GM12878 (cell line): ENCODE measurements at regions not wholly inside any gene's neighbourhood (a gene's known extent, or its start where the extent isn't known, plus 50 kb on each side); places are given as distances from the start of the nearest gene placed in this dataset.

Experiments used
- ATAC-seq: fragments of 200-7000 bp; cut with Tn5 transposase; 3 replicates; pipeline ENCODE4 v1.9.1; 2020; ENCODE audit warnings: mild to moderate bottlenecking, moderate library complexity
- BruUV-seq: library from RNA; stranded (reverse); fragments of 400-500 nt; replicated peaks from 2 replicates; lab custom pipeline; 2021; lab: Mats Ljungman, UMichigan
- CTCF ChIA-PET: fragments of 300-600 bp; sonication (Branson Sonifier 250); formaldehyde crosslinking; extraction: SDS; loops from one replicate; lab custom pipeline; 2021; ENCODE audit warnings: inconsistent platforms; lab: Yijun Ruan, JAX
- POLR2A ChIA-PET: fragments of 350-600 bp; formaldehyde crosslinking; extraction: SDS; loops from one replicate; lab custom pipeline; 2021; ENCODE audit warnings: inconsistent platforms; lab: Charles Lee
- RAD21 ChIA-PET: fragments of 300-600 bp; sonication (Branson Sonifier 250); formaldehyde crosslinking; loops from one replicate; lab custom pipeline; 2023; ENCODE audit warnings: antibody characterized with exemption; ENCODE audit not compliant: unreplicated experiment; lab: Charles Lee
- SMC1A ChIA-PET: fragments of 300-600 bp; sonication (Branson Sonifier 250); formaldehyde crosslinking; loops from one replicate; lab custom pipeline; 2023; ENCODE audit not compliant: unreplicated experiment, uncharacterized antibody; lab: Charles Lee
- DNase-seq: peaks from one replicate; pipeline ENCODE4 v3.0.0-alpha.2; 2011; ENCODE audit warnings: low read depth, low spot score
- FAIRE-seq: peaks from 3 replicates; lab custom pipeline; 2011; peaks lifted over from hg19 to GRCh38; lab: Jason Lieb, UNC
- H2AFZ ChIP-seq: 2 replicates; pipeline ENCODE4 v1.6.0; 2011; ENCODE audit warnings: low read depth, low read length, control low read depth; ENCODE audit not compliant: control insufficient read depth
- H3K27ac ChIP-seq: 2 replicates; pipeline ENCODE4 v1.5.1; 2011; ENCODE audit warnings: control low read depth; ENCODE audit not compliant: control insufficient read depth, insufficient read depth
- H3K27me3 ChIP-seq, 2 experiments: replicated peaks in 1 of 2; 2 replicates each; pipeline versions ENCODE4 v1.6.0 to v1.6.1; 2011; ENCODE audit warnings: low read length in 1 of 2; ENCODE audit not compliant: control insufficient read depth in 2 of 2, insufficient read depth in 2 of 2
- H3K36me3 ChIP-seq, 2 experiments: 2 replicates each; pipeline ENCODE4 v1.5.1; 2011; ENCODE audit warnings: low read length in 1 of 2; ENCODE audit not compliant: control insufficient read depth in 2 of 2, insufficient read depth in 2 of 2
- H3K4me1 ChIP-seq: 2 replicates; pipeline ENCODE4 v1.6.1; 2011; ENCODE audit warnings: mild to moderate bottlenecking, low read length, moderate library complexity, mixed read lengths; ENCODE audit not compliant: control insufficient read depth, insufficient read depth
- H3K4me2 ChIP-seq: 2 replicates; pipeline ENCODE4 v1.6.0; 2011; ENCODE audit warnings: control low read depth; ENCODE audit not compliant: control insufficient read depth, insufficient read depth
- H3K4me3 ChIP-seq: fragments of 200-600 bp; sonication (generic); 2 replicates; pipeline ENCODE4 v1.5.1; 2016
- H3K79me2 ChIP-seq: 2 replicates; pipeline ENCODE4 v1.6.0; 2011; ENCODE audit warnings: low read length; ENCODE audit not compliant: control insufficient read depth, insufficient read depth
- H3K9ac ChIP-seq: 2 replicates; pipeline ENCODE4 v1.8.0; 2011; ENCODE audit warnings: low read length, control low read depth, mixed read lengths; ENCODE audit not compliant: control insufficient read depth, insufficient read depth
- H3K9me3 ChIP-seq: replicated peaks from 3 replicates; pipeline ENCODE4 v1.5.1; 2011; ENCODE audit warnings: mild to moderate bottlenecking, low read length; ENCODE audit not compliant: control insufficient read depth, insufficient read depth
- H4K20me1 ChIP-seq: 2 replicates; pipeline ENCODE4 v1.6.0; 2011; ENCODE audit not compliant: control insufficient read depth, insufficient read depth
- E4F1 ChIP-seq: fragments of 450-650 bp; IDR thresholded peaks from 2 replicates; pipeline ENCODE4 v1.6.1; 2018; ENCODE audit warnings: borderline replicate concordance, mild to moderate bottlenecking; ENCODE audit not compliant: partially characterized antibody
- FOXM1 ChIP-seq: IDR thresholded peaks from 2 replicates; pipeline ENCODE4 v1.6.1; 2012; ENCODE audit warnings: low read depth, mild to moderate bottlenecking, inconsistent platforms, low read length, moderate library complexity
- GATAD2B ChIP-seq: fragments of 450-650 bp; conservative IDR thresholded peaks from 2 replicates; pipeline ENCODE4 v1.6.1; 2017; ENCODE audit warnings: low read depth, mild to moderate bottlenecking, moderate library complexity
- IKZF1 ChIP-seq: fragments of 450-650 bp; conservative IDR thresholded peaks from 2 replicates; pipeline ENCODE4 v1.6.1; 2017; ENCODE audit warnings: antibody characterized with exemption, mild to moderate bottlenecking
- IKZF2 ChIP-seq, 2 experiments: fragments of 450-650 bp; IDR thresholded peaks; 2 replicates each; pipeline ENCODE4 v1.6.1; 2017; ENCODE audit warnings: mild to moderate bottlenecking in 2 of 2, moderate library complexity in 2 of 2
- LARP7 ChIP-seq: fragments of 450-650 bp; IDR thresholded peaks from 2 replicates; pipeline ENCODE4 v1.6.1; 2017; ENCODE audit warnings: mild to moderate bottlenecking
- NKRF ChIP-seq: fragments of 450-650 bp; conservative IDR thresholded peaks from 2 replicates; pipeline ENCODE4 v1.6.1; 2017; ENCODE audit warnings: mild to moderate bottlenecking, moderate library complexity
- WGBS: methylation state at CpG from one replicate; pipeline ENCODE4 v1.1.6; 2016; ENCODE audit warnings: low lambda C conversion rate; ENCODE audit not compliant: insufficient replicate concordance, insufficient coverage; ENCODE audit errors: missing lambda C conversion rate; 5-methylcytosine and 5-hydroxymethylcytosine counted together
- in situ Hi-C: fragments of 300-500 bp; cut with MboI; formaldehyde crosslinking; loops from 9 replicates; pipeline ENCODE4 v1.14.3; 2018; ENCODE audit warnings: mixed read lengths
- intact Hi-C: fragments of 100-400 bp; cut with micrococcal nuclease; formaldehyde crosslinking; loops from one replicate; pipeline ENCODE4 v1.14.2; 2022; ENCODE audit not compliant: unreplicated experiment

- 0% methylated on average over 5 of the region's 5 CpGs for WGBS
- Histone ChIP-seq H3K27ac (no peak overlapping the region), H3K9ac (no peak overlapping the region), H3K36me3 (no peaks in the 10 kb centered on the region), H3K79me2 (no peaks in the 10 kb centered on the region), H3K27me3 (no peaks in the 10 kb centered on the region), H2AFZ (no peak overlapping the region), H3K4me2 (no peak overlapping the region), H4K20me1 (no peaks in the 10 kb centered on the region), H3K4me1 (no peaks in the 10 kb centered on the region), H3K4me3 (no peak overlapping the region), H3K9me3 (no peaks in the 10 kb centered on the region)
- no peak for TF ChIP-seq E4F1
- no peak for TF ChIP-seq LARP7
- no peak for TF ChIP-seq IKZF2 (IDR thresholded peaks at IDR 0.05)
- TF ChIP-seq NKRF, result no peak
- TF ChIP-seq GATAD2B, result no peak
- TF ChIP-seq FOXM1, result no peak
- no peak for TF ChIP-seq IKZF1
- FAIRE-seq (no peak), DNase-seq (no peak), ATAC-seq (no peak)
- SMC1A ChIA-PET, result no interaction called here
- RAD21 ChIA-PET, result no interaction called here
- BruUV-seq, result no TSS peak
- POLR2A ChIA-PET, result no interaction called here
- in situ Hi-C loops, result no loop called here
- CTCF ChIA-PET, result no interaction called here
- intact Hi-C loops, result no loop called here
These were observed 116.0 kb upstream of the FLRT2 start for GRCh38 chr14:85413836-85414526.
